Chondrocyte (in vitro differentiated cells): ENCODE measurements at regions not wholly inside any gene's neighbourhood (a gene's known extent, or its start where the extent isn't known, plus 50 kb on each side); places are given as distances from the start of the nearest gene placed in this dataset.

Experiments used
- DNase-seq: peaks from one replicate; pipeline ENCODE4 v3.0.0; 2021; ENCODE audit warnings: mixed read lengths, low spot score
- H3K27ac Mint-ChIP-seq: one replicate; pipeline ENCODE4 v1.8.0; 2021; ENCODE audit warnings: mild to moderate bottlenecking, moderate library complexity, mixed read lengths; ENCODE audit not compliant: unreplicated experiment
- H3K27me3 Mint-ChIP-seq: 2 replicates; pipeline ENCODE4 v1.8.0; 2021; ENCODE audit warnings: low read depth, mixed read lengths
- H3K36me3 Mint-ChIP-seq: 2 replicates; pipeline ENCODE4 v1.8.0; 2021; ENCODE audit warnings: low read depth, mixed read lengths
- H3K4me1 Mint-ChIP-seq: 2 replicates; pipeline ENCODE4 v1.8.0; 2021; ENCODE audit warnings: low read depth, mild to moderate bottlenecking, mixed read lengths
- H3K4me3 Mint-ChIP-seq: one replicate; pipeline ENCODE4 v1.8.0; 2021; ENCODE audit warnings: mild to moderate bottlenecking, moderate library complexity, mixed read lengths; ENCODE audit not compliant: unreplicated experiment
- H3K9me3 Mint-ChIP-seq: 2 replicates; pipeline ENCODE4 v1.8.0; 2021; ENCODE audit warnings: low read depth, mixed read lengths
- TF ChIP-seq, protein P1 (sequence below): fragments of 200-600 bp; sonication (generic); IDR thresholded peaks from 2 replicates; pipeline ENCODE4 v1.5.0; 2021; ENCODE audit warnings: antibody characterized with exemption, mild to moderate bottlenecking, moderate library complexity

DNA sequence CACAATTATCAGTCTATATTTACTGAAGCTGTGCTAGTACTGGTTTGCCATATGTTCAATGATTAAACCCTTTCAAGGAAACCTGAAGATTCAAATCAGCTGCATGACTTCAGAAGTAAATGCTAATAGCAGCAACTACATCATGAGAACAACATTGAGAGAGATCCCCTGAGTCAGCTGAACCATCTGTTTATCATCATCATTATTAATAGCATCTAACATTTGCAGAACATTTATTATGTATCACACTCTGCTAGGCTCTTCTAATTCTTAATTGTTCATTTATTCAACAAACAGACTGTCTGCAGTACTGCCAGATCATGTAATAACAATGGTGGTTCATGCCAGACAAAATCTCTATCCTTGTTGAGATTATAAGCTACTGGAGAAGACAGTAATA is 157.4 kb downstream of the KLHL28 start:
- no peak overlapping the region for H3K27ac Mint-ChIP-seq
- TF ChIP-seq, protein P1, sequence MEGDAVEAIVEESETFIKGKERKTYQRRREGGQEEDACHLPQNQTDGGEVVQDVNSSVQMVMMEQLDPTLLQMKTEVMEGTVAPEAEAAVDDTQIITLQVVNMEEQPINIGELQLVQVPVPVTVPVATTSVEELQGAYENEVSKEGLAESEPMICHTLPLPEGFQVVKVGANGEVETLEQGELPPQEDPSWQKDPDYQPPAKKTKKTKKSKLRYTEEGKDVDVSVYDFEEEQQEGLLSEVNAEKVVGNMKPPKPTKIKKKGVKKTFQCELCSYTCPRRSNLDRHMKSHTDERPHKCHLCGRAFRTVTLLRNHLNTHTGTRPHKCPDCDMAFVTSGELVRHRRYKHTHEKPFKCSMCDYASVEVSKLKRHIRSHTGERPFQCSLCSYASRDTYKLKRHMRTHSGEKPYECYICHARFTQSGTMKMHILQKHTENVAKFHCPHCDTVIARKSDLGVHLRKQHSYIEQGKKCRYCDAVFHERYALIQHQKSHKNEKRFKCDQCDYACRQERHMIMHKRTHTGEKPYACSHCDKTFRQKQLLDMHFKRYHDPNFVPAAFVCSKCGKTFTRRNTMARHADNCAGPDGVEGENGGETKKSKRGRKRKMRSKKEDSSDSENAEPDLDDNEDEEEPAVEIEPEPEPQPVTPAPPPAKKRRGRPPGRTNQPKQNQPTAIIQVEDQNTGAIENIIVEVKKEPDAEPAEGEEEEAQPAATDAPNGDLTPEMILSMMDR: no peak

DNA sequence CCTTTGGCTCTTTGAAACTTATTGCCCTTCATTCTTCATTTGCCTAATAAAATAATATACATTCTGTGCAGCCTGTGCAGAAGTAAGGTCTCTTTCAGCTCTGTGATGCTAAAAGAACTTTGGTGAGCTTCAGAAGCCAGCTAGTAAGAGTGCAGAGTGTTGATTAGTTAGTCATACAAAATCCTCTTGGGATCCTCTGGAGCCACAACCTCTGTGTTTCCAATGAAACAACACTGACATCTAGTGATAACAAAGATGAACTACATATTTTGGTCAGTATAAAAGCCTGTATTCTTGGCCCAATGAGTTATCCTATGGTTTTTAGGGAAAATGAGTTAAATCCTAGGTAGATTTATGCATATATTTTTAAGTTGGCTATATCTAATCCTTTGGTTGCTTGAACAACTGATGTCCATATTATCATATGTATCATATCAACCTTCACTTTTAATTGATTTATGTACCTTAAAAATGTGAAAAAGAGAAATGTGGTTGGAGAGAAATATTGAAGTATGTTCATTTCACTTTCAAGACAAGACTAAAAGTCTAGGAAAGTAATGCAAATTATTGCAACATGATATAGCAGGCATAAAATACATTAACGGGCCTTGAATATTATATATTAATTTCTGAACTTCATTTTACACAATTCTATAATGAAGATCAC is 158.4 kb downstream of the KLHL28 start:
- Mint-ChIP-seq H3K36me3 (no peaks in the 10 kb centered on the region), H3K9me3 (no peaks in the 10 kb centered on the region), H3K27me3 (peaks cover 14% of the 10 kb centered on the region), H3K4me1 (no peaks in the 10 kb centered on the region), H3K4me3 (no peak overlapping the region), H3K27ac (no peak overlapping the region)
- no peak for DNase-seq
- TF ChIP-seq, protein P1: peak; percentile 91

More for the DNA sequence above, 157.4 kb downstream of the KLHL28 start:
- H3K36me3 Mint-ChIP-seq: no peaks in the 10 kb centered on the region
- no peaks in the 10 kb centered on the region for H3K9me3 Mint-ChIP-seq
- H3K4me3 Mint-ChIP-seq: no peak overlapping the region
- no peak for DNase-seq
- H3K4me1 Mint-ChIP-seq: no peaks in the 10 kb centered on the region
- H3K27me3 Mint-ChIP-seq: peaks cover 14% of the 10 kb centered on the region

DNA sequence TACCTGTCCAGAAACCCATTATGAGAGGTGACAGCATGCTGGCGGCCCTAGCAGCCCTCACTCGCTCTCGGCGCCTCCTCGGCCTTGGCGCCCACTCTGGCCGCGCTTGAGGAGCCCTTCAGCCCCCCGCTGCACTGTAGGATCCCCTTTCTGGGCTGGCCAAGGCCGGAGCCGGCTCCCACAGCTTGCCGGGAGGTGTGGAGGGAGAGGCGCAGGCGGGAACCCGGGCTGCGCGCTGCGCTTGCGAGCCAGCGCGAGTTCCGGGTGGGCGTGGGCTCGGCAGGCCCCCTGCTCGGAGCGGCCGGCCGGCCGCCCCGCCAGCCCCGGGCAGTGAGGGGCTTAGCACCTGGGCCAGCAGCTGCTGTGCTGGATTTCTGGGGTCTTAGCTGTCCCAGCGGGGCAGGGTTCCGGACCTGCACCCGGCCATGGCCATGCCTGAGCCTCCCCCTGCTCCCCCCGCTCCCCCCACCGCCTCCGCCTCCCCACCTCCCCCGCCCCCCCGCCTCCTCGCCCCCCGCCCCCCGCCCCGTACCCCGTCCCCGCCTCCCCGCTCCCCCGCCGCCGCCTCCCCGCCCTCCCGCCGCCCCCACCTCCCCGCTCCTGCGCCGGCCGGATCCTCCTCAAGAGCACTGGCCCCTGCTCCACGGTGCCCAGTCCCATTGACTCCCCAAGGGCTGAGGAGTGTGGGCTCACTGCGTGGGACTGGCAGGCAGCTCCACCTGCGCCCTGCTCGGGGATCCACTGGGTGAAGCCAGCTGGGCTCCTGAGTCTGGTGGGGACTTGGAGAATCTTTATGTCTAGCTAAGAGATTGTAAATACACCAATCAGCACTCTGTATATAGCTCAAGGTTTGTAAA is 163.1 kb downstream of the KLHL28 start:
- no peak overlapping the region for H3K4me3 Mint-ChIP-seq
- H3K27me3 Mint-ChIP-seq: peaks cover 12% of the 10 kb centered on the region
- no peaks in the 10 kb centered on the region for H3K9me3 Mint-ChIP-seq
- no peak overlapping the region for H3K27ac Mint-ChIP-seq
- H3K36me3 Mint-ChIP-seq: no peaks in the 10 kb centered on the region
- H3K4me1 Mint-ChIP-seq: no peaks in the 10 kb centered on the region
- peak; percentile 78 for DNase-seq
- TF ChIP-seq, protein P1: no peak

DNA sequence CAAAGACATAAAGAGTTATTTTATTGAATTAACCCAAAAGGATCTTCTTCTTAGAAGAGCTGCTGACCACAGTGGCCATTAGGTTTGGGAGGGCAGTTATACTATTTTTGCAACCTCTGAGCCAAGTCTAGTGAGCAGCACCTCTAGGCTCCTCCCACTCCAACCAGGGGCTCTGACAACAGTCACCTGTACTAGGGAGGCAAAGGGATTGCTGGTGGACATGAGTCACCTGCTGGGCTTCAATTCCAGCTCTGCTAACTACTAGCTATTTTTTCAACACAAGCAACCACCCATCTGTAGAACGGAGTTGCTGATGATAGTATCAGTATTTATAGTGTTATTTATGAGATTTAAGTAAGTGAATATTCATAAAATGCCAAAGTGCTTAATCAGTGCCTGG is 166.0 kb downstream of the KLHL28 start:
- Mint-ChIP-seq H3K9me3 (no peaks in the 10 kb centered on the region), H3K27me3 (peaks cover 8% of the 10 kb centered on the region), H3K4me1 (no peaks in the 10 kb centered on the region), H3K4me3 (no peak overlapping the region), H3K27ac (no peak overlapping the region), H3K36me3 (no peaks in the 10 kb centered on the region)
- TF ChIP-seq, protein P1: no peak
- DNase-seq: no peak

DNA sequence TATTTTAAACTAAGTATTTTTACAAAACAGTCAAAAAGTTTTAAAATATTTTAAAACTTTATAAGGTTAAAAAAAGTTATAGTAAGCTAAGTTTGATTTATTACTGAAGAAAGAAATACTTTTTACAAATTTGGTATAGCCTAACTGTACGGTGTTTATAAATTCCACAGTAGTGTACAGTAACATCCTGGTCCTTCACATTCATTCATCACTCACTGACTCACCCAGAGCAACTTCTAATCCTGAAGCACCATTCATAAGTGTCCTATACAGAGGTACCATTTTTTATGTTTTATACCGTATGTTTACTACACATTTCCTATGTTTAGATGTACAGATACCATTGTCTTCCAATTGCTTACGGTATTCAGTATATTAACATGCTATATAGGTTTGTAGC is 170.0 kb downstream of the KLHL28 start:
- H3K36me3 Mint-ChIP-seq: no peaks in the 10 kb centered on the region
- H3K4me1 Mint-ChIP-seq: no peaks in the 10 kb centered on the region
- no peaks in the 10 kb centered on the region for H3K9me3 Mint-ChIP-seq
- H3K27ac Mint-ChIP-seq: no peak overlapping the region
- TF ChIP-seq, protein P1: no peak
- no peak for DNase-seq
- peaks cover 18% of the 10 kb centered on the region for H3K27me3 Mint-ChIP-seq
- H3K4me3 Mint-ChIP-seq: no peak overlapping the region
